ENCODE measurements at regions not wholly inside any gene's neighbourhood (a gene's known extent, or its start where the extent isn't known, plus 50 kb on each side); places are given as distances from the start of the nearest gene placed in this dataset.

GRCh38 chr5:91963166-91963565 lies 580.0 kb upstream of the ARRDC3 start:
- TF ChIP-seq EP300 (IDR thresholded peaks at IDR 0.05), result no peak
- no peak for TF ChIP-seq POLR2A (IDR thresholded peaks at IDR 0.05)
- no peak for TF ChIP-seq CTCF (IDR thresholded peaks at IDR 0.05)
- intact Hi-C loops (cut with DNase I), result no loop called here
- no peak overlapping the region for H3K4me3 ChIP-seq
- H3K4me1 ChIP-seq (ENCODE audit: insufficient read depth), result no peaks in the 10 kb centered on the region
- H3K36me3 ChIP-seq, result no peaks in the 10 kb centered on the region
- 90 to 94% (median 91%) methylated on average over 1 of the region's 1 CpG for WGBS, 3 donors
- no peaks in the 10 kb centered on the region for H3K9me3 ChIP-seq
- no peak for DNase-seq
- no peak overlapping the region for H3K27ac ChIP-seq
- H3K27me3 ChIP-seq, result no peaks in the 10 kb centered on the region

- intact Hi-C loops (cut with DNase I), result no loop called here
- Histone ChIP-seq H3K4me3 (no peak overlapping the region), H3K27ac (no peak overlapping the region), H3K27me3 (no peaks in the 10 kb centered on the region), H3K36me3 (no peaks in the 10 kb centered on the region), H3K9me3 (no peaks in the 10 kb centered on the region), H3K4me1 (ENCODE audit: insufficient read depth) (no peaks in the 10 kb centered on the region)
- DNase-seq, result no peak
- WGBS, 3 donors, result 63 to 81% (median 71%) methylated on average over 1 of the region's 1 CpG
- TF ChIP-seq POLR2A (IDR thresholded peaks at IDR 0.05), result no peak
Observed at GRCh38 chr5:91957666-91958065, 574.5 kb upstream of the ARRDC3 start.

- no peaks in the 10 kb centered on the region for H3K27me3 ChIP-seq
- intact Hi-C loops (cut with DNase I), result no loop called here
- WGBS, 3 donors, result 85 to 89% (median 85%) methylated on average over 1 of the region's 1 CpG
Observed at GRCh38 chr5:91956738-91957137, 573.6 kb upstream of the ARRDC3 start.

GRCh38 chr5:91955610-91956009 lies 572.5 kb upstream of the ARRDC3 start:
- Histone ChIP-seq H3K9me3 (no peaks in the 10 kb centered on the region), H3K4me1 (ENCODE audit: insufficient read depth) (no peaks in the 10 kb centered on the region), H3K27me3 (no peaks in the 10 kb centered on the region), H3K27ac (no peak overlapping the region), H3K4me3 (no peak overlapping the region), H3K36me3 (no peaks in the 10 kb centered on the region)
- WGBS, 3 donors, result 6 to 12% (median 6%) methylated on average over 2 of the region's 2 CpGs
- intact Hi-C loops (cut with DNase I), result no loop called here
- TF ChIP-seq POLR2A (IDR thresholded peaks at IDR 0.05), result no peak
- no peak for TF ChIP-seq CTCF (IDR thresholded peaks at IDR 0.05)
- TF ChIP-seq EP300 (IDR thresholded peaks at IDR 0.05), result no peak
- no peak for DNase-seq

More at GRCh38 chr5:91956738-91957137, 573.6 kb upstream of the ARRDC3 start:
- Histone ChIP-seq H3K9me3 (no peaks in the 10 kb centered on the region), H3K27ac (no peak overlapping the region), H3K4me3 (no peak overlapping the region), H3K4me1 (ENCODE audit: insufficient read depth) (no peaks in the 10 kb centered on the region), H3K36me3 (no peaks in the 10 kb centered on the region)
- DNase-seq, result no peak
- TF ChIP-seq EP300 (IDR thresholded peaks at IDR 0.05), result no peak
- TF ChIP-seq POLR2A (IDR thresholded peaks at IDR 0.05), result no peak
- TF ChIP-seq CTCF (IDR thresholded peaks at IDR 0.05), result no peak

GRCh38 chr5:91954136-91954535 lies 571.0 kb upstream of the ARRDC3 start:
- H3K4me3 ChIP-seq, result no peak overlapping the region
- H3K27me3 ChIP-seq, result no peaks in the 10 kb centered on the region
- TF ChIP-seq CTCF (IDR thresholded peaks at IDR 0.05), result no peak
- TF ChIP-seq POLR2A (IDR thresholded peaks at IDR 0.05), result no peak
- TF ChIP-seq EP300 (IDR thresholded peaks at IDR 0.05), result no peak
- no peak overlapping the region for H3K27ac ChIP-seq
- no peaks in the 10 kb centered on the region for H3K4me1 ChIP-seq (ENCODE audit: insufficient read depth)
- no peaks in the 10 kb centered on the region for H3K36me3 ChIP-seq
- intact Hi-C loops (cut with DNase I), result no loop called here
- DNase-seq, result no peak
- no peaks in the 10 kb centered on the region for H3K9me3 ChIP-seq
